GM21619 (cell line): ENCODE measurements at regions not wholly inside any gene's neighbourhood (a gene's known extent, or its start where the extent isn't known, plus 50 kb on each side); places are given as distances from the start of the nearest gene placed in this dataset.

ENCODE experiments used
- ATAC-seq: cut with Tn5 transposase; IDR thresholded peaks from one replicate; pipeline ENCODE4 v1.9.1; 2021; ENCODE audit not compliant: unreplicated experiment

- no peak for ATAC-seq
These were observed 308.5 kb upstream of the ARRDC3 start for GRCh38 chr5:91691592-91691991.

DNA sequence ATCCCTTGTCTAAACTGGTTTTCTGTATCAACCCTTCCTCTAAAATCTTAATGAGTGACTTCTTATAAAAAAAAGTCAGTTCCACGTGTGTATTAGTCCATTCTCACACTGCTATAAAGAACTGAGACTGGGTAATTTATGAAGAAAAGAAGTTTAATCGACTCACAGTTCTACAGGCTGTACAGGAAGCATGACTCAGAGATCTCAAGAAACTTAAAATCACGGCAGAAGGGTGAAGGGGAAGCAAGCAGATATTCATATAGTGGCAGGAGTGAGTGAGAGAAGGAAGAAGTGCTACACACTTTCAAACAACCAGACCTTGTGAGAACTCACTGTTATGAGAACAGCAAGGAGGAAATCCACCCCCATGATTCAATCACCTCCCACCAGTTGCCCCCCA is 307.8 kb upstream of the ARRDC3 start:
- ATAC-seq, result no peak

DNA sequence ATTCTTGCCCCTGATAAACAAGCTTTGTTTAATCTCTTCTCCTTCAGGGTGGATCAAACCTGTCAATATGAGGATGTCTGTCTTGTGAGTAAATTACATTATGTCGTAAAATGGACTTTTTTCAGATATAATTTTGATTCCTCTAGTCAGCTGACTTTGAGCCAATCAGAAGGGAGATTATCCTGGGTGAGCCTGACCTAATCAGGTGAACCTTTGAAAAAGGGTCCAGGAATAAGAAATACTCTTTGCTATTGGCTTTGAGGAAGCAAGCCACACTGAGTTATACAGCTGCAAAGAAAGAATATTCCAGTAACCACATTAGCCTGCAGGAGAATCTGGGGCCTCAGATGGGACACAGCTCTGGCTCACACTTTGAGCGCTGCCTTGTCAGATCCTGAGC is 304.3 kb upstream of the ARRDC3 start:
- no peak for ATAC-seq

- no peak for ATAC-seq
These were observed 301.5 kb upstream of the ARRDC3 start for GRCh38 chr5:91684625-91685024.

DNA sequence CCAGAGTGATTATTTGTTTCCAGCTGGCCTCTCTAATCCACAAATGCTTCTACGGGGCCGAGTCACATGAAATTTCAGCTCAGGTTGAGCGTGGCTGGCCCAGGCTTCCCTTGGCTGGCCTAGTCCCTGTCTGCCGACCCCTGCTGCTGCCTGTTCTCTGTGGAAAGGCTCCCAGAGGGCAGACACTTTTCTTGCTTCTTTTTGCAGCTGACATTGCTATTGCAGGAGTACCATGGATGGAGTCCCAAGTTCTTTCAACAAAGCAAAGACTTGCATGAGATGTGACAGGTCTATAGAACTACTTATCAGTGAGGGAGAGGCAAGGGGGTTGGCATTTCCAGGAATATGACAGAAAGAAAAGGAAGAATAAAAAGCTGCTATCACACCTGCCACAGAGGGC is 287.4 kb upstream of the ARRDC3 start:
- ATAC-seq, result no peak

GRCh38 chr5:91670122-91670521 is 287.0 kb upstream of the ARRDC3 start:
- ATAC-seq, result no peak

- ATAC-seq, result no peak
These were observed 285.1 kb upstream of the ARRDC3 start for GRCh38 chr5:91668261-91668660.

- ATAC-seq, result no peak
These were observed 269.6 kb upstream of the ARRDC3 start for GRCh38 chr5:91652678-91653077.

GRCh38 chr5:91651704-91652103 is 268.6 kb upstream of the ARRDC3 start:
- ATAC-seq, result no peak

DNA sequence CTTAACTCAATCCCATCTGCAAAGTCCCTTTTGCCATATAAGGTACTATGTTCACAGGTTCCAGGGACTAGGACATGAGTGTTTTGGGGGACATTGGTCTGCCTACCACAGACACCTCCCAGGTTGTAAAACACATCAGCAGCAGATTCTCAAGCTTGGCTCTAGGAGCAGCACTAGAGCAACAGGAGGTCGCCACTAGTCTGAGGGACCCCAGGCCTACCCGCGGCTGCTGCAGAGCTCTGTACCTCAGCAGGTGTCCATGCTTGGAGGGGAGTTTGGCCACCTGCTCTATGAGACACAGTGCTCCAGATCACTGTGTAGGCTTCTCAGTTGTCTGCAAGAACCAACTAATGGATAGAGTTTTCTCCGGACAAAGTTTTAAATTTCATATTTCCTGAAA is 262.2 kb upstream of the ARRDC3 start:
- ATAC-seq, result no peak

DNA sequence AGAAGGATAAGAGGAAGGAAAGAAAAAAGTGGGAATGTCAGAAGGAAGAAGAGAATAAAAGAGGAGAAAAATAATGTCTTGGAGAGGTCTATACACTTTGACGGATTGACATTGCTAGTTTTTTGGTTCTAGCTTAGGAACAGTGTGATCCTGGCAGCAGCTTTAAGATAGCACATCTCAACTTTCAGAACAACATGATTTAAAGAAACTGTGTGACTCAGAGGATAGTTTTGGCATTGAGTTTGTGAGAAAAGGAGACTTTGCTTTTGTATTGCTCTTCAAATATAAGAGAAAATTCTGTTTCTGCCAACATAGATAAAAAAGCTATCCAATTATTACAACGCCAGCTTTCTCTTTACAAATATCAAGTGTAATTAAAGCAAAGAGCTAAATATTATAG is 260.7 kb upstream of the ARRDC3 start:
- ATAC-seq, result no peak

DNA sequence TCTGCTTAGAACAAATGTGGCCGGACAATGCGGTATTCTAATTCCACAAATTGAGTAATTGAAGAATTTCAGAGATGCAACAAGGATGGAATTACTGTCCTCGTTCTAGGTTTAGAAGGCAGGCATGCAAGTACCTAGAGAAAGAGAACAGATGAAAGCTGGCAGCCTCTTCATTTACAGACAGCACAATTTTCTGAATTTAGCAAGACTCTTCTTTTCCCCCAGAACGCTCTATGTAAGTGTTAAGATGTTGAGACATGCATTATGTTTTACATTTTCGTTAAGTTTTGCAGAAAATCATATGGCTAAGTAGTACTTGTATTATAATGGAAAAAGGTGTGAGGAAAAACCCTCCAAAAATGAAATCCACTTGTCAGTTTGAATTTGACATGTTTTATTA is 259.5 kb upstream of the ARRDC3 start:
- no peak for ATAC-seq

- peak; percentile 52 for ATAC-seq
These were observed 258.7 kb upstream of the ARRDC3 start for GRCh38 chr5:91641730-91642350.

- no peak for ATAC-seq
These were observed 256.6 kb upstream of the ARRDC3 start for GRCh38 chr5:91639744-91640143.

DNA sequence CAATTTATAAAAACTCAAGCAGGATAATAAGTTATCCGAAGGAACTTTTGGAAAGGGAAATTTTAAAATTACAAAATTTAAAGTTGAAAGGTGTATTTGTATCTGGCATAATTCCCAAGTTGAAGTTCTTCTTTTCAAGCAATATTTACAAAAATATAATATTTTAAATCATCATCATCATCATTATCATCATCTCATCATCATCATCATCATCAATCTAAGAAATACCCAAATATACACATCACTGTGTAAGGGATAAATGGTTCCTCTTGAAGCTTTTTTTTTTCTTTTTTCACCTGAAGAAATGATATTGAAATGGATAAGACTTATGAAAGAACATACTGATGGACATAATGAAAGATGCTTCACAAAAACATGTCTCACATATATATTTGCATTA is 254.9 kb upstream of the ARRDC3 start:
- ATAC-seq, result no peak

DNA sequence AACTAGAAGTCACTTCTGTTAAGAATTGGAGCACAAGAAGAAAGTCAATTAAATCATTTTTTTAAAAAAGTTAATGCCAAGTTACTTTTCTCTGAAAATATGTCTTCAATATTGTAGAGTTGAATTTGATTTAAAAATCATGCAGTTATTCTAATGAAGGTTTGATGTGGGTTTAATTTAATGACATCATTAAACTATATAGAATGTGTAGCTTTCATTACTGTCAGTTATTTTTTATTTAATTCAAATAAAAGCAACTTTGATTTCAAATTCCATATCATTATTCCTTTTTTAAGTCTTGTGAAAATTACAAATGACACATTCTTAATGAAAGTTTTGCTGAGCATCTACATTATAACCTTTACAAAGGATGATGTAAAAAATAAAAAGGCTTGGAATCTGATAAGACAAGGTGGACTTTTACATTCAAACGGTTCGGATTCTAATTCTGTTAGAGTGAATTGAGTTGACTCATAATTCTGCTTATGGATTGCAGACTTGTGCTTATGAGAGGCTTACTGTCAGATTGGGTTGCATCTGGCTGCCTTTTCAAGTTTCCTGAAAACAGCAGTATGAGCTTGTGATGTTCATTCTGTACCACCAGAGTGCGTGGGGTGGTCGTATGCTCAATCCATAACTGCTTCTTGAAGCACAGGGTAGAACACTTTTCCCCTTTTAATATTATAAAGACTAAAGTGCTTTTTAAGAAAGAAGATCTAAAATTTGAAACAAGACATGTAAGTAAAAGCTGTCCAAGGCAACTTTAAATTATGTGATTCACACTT is 253.0 kb upstream of the ARRDC3 start:
- ATAC-seq, result no peak

GRCh38 chr5:91632871-91633270 is 249.8 kb upstream of the ARRDC3 start:
- ATAC-seq, result no peak

GRCh38 chr5:91611746-91612145 is 228.6 kb upstream of the ARRDC3 start:
- no peak for ATAC-seq

DNA sequence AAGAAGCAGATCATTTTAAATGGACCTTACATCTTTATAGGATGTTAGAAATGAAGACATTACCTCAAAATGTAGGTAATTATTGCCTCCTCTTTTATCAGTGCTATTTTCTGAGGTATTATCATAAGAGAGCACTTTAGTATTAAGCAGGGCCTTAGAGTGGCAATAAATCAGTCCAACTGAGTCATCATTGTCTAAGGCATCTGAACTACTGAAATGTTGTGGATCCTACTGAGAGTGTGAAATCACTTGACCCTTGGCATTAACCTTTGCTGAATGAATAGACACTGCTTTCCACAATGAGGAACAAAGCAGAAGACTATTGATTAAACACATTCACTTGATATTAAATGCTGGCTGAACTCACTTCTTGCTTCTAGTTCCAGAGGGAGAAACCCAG is 224.6 kb upstream of the ARRDC3 start:
- ATAC-seq, result no peak

DNA sequence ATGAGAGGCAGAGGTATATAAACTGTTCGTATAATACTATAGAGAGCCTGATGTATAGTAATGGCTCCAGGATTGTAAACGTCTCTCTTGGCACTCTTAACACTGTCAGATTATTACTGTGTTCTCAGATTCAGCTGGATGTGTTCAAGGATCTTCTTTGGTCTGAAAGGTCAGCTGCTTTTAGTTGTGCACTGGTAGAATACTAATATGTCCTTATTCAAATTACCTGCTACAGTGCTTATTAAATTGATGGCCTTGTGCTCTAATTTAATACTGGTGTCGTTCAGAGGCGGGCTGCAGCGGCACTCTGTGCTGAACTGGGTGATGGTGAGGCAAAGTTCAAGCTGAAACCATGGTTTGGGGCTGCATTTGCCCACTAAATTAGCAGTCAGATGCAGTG is 216.7 kb upstream of the ARRDC3 start:
- ATAC-seq, result no peak

DNA sequence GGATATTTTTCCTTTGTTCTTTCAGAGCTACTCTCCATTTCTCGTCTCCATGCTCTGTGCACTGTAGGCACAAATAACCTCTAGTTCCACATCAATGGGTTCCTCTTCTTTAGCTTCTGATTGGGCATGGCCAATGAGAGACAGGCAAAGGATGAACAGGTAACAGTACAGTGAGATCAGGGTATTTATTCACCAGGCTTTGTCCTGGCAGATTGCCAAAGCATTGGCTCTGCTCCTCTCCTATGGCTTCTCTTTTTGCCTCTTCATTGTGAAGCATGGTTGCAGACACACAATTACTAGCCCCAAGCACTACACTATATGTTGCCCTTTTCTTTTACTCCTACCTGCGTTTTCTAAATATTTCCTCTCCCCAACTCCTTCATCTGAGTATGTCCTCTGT is 215.1 kb upstream of the ARRDC3 start:
- ATAC-seq, result no peak

GRCh38 chr5:91595424-91595823 is 212.3 kb upstream of the ARRDC3 start:
- no peak for ATAC-seq

- no peak for ATAC-seq
These were observed 208.0 kb upstream of the ARRDC3 start for GRCh38 chr5:91591076-91591475.
